GM23338 (cell line): ENCODE measurements at regions not wholly inside any gene's neighbourhood (a gene's known extent, or its start where the extent isn't known, plus 50 kb on each side); places are given as distances from the start of the nearest gene placed in this dataset.

Experiments used
- CREB1 ChIP-seq: fragments of 250-450 bp; sonication (Bioruptor Pico); IDR thresholded peaks from 2 replicates; pipeline ENCODE4 v1.5.0; 2020; ENCODE audit warnings: low read depth, mild to moderate bottlenecking, moderate library complexity
- CTCF ChIP-seq, 2 experiments: fragments of 200-600 bp in 1 of 2; sonication (generic) in 1 of 2; conservative IDR thresholded peaks; 2 replicates each; pipeline versions ENCODE4 v1.5.1 to v1.6.1; 2016 to 2017; ENCODE audit warnings: antibody characterized with exemption in 2 of 2, low read depth in 2 of 2, mild to moderate bottlenecking in 2 of 2, moderate library complexity in 1 of 2
- ETS1 ChIP-seq: IDR thresholded peaks from 2 replicates; pipeline ENCODE4 v1.6.1; 2016; ENCODE audit warnings: antibody characterized with exemption
- EZH2 ChIP-seq: fragments of 200-600 bp; sonication (generic); IDR thresholded peaks from one replicate; pipeline ENCODE4 v1.8.0; 2017; ENCODE audit warnings: antibody characterized with exemption, mild to moderate bottlenecking, low read depth; ENCODE audit not compliant: unreplicated experiment
- EZH2phosphoT487 ChIP-seq: fragments of 200-600 bp; sonication (generic); IDR thresholded peaks from one replicate; pipeline ENCODE4 v1.8.1; 2018; ENCODE audit warnings: antibody characterized with exemption; ENCODE audit not compliant: unreplicated experiment
- JUNB ChIP-seq: IDR thresholded peaks from one replicate; pipeline ENCODE4 v1.6.1; 2016; ENCODE audit warnings: antibody characterized with exemption; ENCODE audit not compliant: unreplicated experiment
- NANOG ChIP-seq: IDR thresholded peaks from 2 replicates; pipeline ENCODE4 v1.6.1; 2016; ENCODE audit warnings: antibody characterized with exemption, borderline replicate concordance
- POLR2AphosphoS5 ChIP-seq: IDR thresholded peaks from 2 replicates; pipeline ENCODE4 v1.6.1; 2016; ENCODE audit warnings: antibody characterized with exemption, low read depth
- REST ChIP-seq: IDR thresholded peaks from one replicate; pipeline ENCODE4 v1.6.1; 2018; ENCODE audit warnings: antibody characterized with exemption; ENCODE audit not compliant: unreplicated experiment
- ZNF114 ChIP-seq: fragments of 250-450 bp; sonication (Bioruptor Pico); IDR thresholded peaks from 2 replicates; pipeline ENCODE4 v1.5.0; 2020; ENCODE audit warnings: mild to moderate bottlenecking, moderate library complexity
- ZNF331 ChIP-seq: fragments of 250-450 bp; sonication (Bioruptor Pico); IDR thresholded peaks from 2 replicates; pipeline ENCODE4 v1.5.0; 2020; ENCODE audit warnings: low read depth, mild to moderate bottlenecking, moderate library complexity

GRCh38 chr10:118409295-118409694 is 67.2 kb upstream of the FAM204A start:
- TF ChIP-seq CTCF (conservative IDR thresholded peaks at IDR 0.05; ENCODE audit: low read depth in 2 of 2) (no peak), REST (no peak), POLR2AphosphoS5 (no peak), ETS1 (no peak), EZH2 (no peak), ZNF114 (CRISPR knock-in tag) (no peak), CREB1 (CRISPR knock-in tag) (no peak), EZH2phosphoT487 (no peak), NANOG (no peak), ZNF331 (CRISPR knock-in tag) (no peak), JUNB (no peak)
